ENCODE measurements at regions not wholly inside any gene's neighbourhood (a gene's known extent, or its start where the extent isn't known, plus 50 kb on each side); places are given as distances from the start of the nearest gene placed in this dataset.

- H3K4me1 ChIP-seq (ENCODE audit: insufficient read depth, low read length, poor library complexity, severe bottlenecking), result no peaks in the 10 kb centered on the region
- DNase-seq (ENCODE audit: low spot score), result no peak
- H3K27me3 ChIP-seq (replicated peaks; ENCODE audit: insufficient read depth, low read depth, low read length, poor library complexity), result no peaks in the 10 kb centered on the region
- TF ChIP-seq EZH2 (IDR thresholded peaks at IDR 0.05; ENCODE audit: borderline replicate concordance, low read depth, low read length, poor library complexity, severe bottlenecking) (no peak), CTCF (conservative IDR thresholded peaks at IDR 0.05; ENCODE audit: low read depth, low read length) (no peak)
- H3K4me3 ChIP-seq (ENCODE audit: low read depth, low read length, poor library complexity, severe bottlenecking), result no peak overlapping the region
- peaks cover 34% of the 10 kb centered on the region for H3K9me3 ChIP-seq (ENCODE audit: low read depth, low read length, poor library complexity, severe bottlenecking)
- no peaks in the 10 kb centered on the region for H3K36me3 ChIP-seq (ENCODE audit: insufficient read depth, low read length, poor library complexity, severe bottlenecking)
- BruUV-seq (replicated peaks), result no TSS peak
- ChIA-PET POLR2A (ENCODE audit: low non-redundant PET) (no interaction called here), CTCF (no interaction called here)
- no peak overlapping the region for H3K27ac ChIP-seq (ENCODE audit: low read depth, low read length, poor library complexity, severe bottlenecking)
- intact Hi-C loops (cut with micrococcal nuclease; ENCODE audit: unreplicated experiment), result no loop called here
Measured at GRCh38 chr11:98180511-98180910, 840.2 kb upstream of the CNTN5 start.

- Histone ChIP-seq H3K9me3 (ENCODE audit: low read depth, low read length, poor library complexity, severe bottlenecking) (peaks cover 35% of the 10 kb centered on the region), H3K4me1 (ENCODE audit: insufficient read depth, low read length, poor library complexity, severe bottlenecking) (no peaks in the 10 kb centered on the region), H3K27ac (ENCODE audit: low read depth, low read length, poor library complexity, severe bottlenecking) (no peak overlapping the region), H3K27me3 (replicated peaks; ENCODE audit: insufficient read depth, low read depth, low read length, poor library complexity) (no peaks in the 10 kb centered on the region), H3K4me3 (ENCODE audit: low read depth, low read length, poor library complexity, severe bottlenecking) (no peak overlapping the region), H3K36me3 (ENCODE audit: insufficient read depth, low read length, poor library complexity, severe bottlenecking) (no peaks in the 10 kb centered on the region)
- intact Hi-C loops (cut with micrococcal nuclease; ENCODE audit: unreplicated experiment), result no loop called here
- ChIA-PET POLR2A (ENCODE audit: low non-redundant PET) (no interaction called here), CTCF (no interaction called here)
- no peak for DNase-seq (ENCODE audit: low spot score)
- TF ChIP-seq EZH2 (IDR thresholded peaks at IDR 0.05; ENCODE audit: borderline replicate concordance, low read depth, low read length, poor library complexity, severe bottlenecking) (no peak), CTCF (conservative IDR thresholded peaks at IDR 0.05; ENCODE audit: low read depth, low read length) (no peak)
- BruUV-seq (replicated peaks), result no TSS peak
Measured at GRCh38 chr11:98180921-98181320, 839.8 kb upstream of the CNTN5 start.

- TF ChIP-seq EZH2 (IDR thresholded peaks at IDR 0.05; ENCODE audit: borderline replicate concordance, low read depth, low read length, poor library complexity, severe bottlenecking), result no peak
- TF ChIP-seq CTCF (conservative IDR thresholded peaks at IDR 0.05; ENCODE audit: low read depth, low read length), result no peak
- CTCF ChIA-PET, result no interaction called here
- intact Hi-C loops (cut with micrococcal nuclease; ENCODE audit: unreplicated experiment), result no loop called here
Measured at GRCh38 chr11:98183034-98183433, 837.7 kb upstream of the CNTN5 start.

More at GRCh38 chr11:98183034-98183433, 837.7 kb upstream of the CNTN5 start:
- POLR2A ChIA-PET (ENCODE audit: low non-redundant PET), result no interaction called here
- no TSS peak for BruUV-seq (replicated peaks)
- H3K27me3 ChIP-seq (replicated peaks; ENCODE audit: insufficient read depth, low read depth, low read length, poor library complexity), result no peaks in the 10 kb centered on the region
- no peak for DNase-seq (ENCODE audit: low spot score)
- H3K9me3 ChIP-seq (ENCODE audit: low read depth, low read length, poor library complexity, severe bottlenecking), result peaks cover 32% of the 10 kb centered on the region
- no peak overlapping the region for H3K27ac ChIP-seq (ENCODE audit: low read depth, low read length, poor library complexity, severe bottlenecking)
- H3K36me3 ChIP-seq (ENCODE audit: insufficient read depth, low read length, poor library complexity, severe bottlenecking), result no peaks in the 10 kb centered on the region
- no peaks in the 10 kb centered on the region for H3K4me1 ChIP-seq (ENCODE audit: insufficient read depth, low read length, poor library complexity, severe bottlenecking)
- H3K4me3 ChIP-seq (ENCODE audit: low read depth, low read length, poor library complexity, severe bottlenecking), result no peak overlapping the region

All from A673 (cell line).